GM19467 (cell line): ENCODE measurements at regions not wholly inside any gene's neighbourhood (a gene's known extent, or its start where the extent isn't known, plus 50 kb on each side); places are given as distances from the start of the nearest gene placed in this dataset.

ENCODE experiments used
- ATAC-seq: cut with Tn5 transposase; IDR thresholded peaks from one replicate; pipeline ENCODE4 v1.9.1; 2021; ENCODE audit warnings: mild to moderate bottlenecking, moderate library complexity; ENCODE audit not compliant: unreplicated experiment

DNA sequence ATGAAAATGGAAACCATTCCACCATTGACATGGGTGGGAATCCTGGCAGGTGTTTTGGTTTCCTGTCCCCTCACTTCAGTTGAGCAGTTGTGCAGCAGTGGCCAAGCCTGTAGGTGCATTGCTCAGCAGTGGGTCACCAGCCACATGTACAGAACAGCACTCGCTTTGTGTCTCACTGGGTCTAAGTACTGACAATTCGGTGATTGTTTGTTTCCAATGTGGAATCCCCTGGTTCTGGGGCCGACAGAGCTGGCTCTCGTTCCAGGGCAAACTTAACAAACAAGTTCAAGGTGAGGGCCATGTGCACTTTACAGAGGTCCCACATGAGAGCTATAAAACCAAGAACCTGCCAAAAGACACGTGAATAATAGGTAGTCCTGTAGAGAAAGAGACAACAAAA is 54.1 kb upstream of the SPATA13 start:
- ATAC-seq, result no peak

- no peak for ATAC-seq
Observed at GRCh38 chr13:24107955-24108614, 52.4 kb upstream of the SPATA13 start.

GRCh38 chr13:24108615-24108965 is 51.9 kb upstream of the SPATA13 start:
- ATAC-seq, result no peak

GRCh38 chr13:24110011-24110410 is 50.5 kb upstream of the SPATA13 start:
- ATAC-seq, result no peak
